ENCODE measurements at regions not wholly inside any gene's neighbourhood (a gene's known extent, or its start where the extent isn't known, plus 50 kb on each side); places are given as distances from the start of the nearest gene placed in this dataset.

DNA sequence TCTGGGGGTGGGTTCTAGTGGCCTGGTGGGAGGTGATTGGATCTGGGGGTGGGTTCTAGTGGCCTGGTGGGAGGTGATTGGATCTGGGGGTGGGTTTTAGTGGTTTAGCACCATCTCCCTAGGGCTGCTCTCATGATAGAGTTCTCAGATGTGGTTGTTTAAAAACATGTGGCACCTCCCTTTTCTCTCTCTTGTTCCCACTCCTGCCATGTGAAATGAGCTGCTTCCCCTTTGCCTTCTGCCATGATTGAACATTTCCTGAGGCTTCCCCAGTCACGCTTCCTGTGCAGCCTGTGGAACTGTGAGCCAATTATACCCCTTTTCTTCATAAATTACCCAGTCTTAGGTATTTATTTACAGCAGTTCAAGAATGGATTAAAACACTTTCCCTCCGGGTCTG is 327.3 kb upstream of the AJAP1 start:
- TF ChIP-seq, protein P1, sequence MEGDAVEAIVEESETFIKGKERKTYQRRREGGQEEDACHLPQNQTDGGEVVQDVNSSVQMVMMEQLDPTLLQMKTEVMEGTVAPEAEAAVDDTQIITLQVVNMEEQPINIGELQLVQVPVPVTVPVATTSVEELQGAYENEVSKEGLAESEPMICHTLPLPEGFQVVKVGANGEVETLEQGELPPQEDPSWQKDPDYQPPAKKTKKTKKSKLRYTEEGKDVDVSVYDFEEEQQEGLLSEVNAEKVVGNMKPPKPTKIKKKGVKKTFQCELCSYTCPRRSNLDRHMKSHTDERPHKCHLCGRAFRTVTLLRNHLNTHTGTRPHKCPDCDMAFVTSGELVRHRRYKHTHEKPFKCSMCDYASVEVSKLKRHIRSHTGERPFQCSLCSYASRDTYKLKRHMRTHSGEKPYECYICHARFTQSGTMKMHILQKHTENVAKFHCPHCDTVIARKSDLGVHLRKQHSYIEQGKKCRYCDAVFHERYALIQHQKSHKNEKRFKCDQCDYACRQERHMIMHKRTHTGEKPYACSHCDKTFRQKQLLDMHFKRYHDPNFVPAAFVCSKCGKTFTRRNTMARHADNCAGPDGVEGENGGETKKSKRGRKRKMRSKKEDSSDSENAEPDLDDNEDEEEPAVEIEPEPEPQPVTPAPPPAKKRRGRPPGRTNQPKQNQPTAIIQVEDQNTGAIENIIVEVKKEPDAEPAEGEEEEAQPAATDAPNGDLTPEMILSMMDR (IDR thresholded peaks at IDR 0.05; ENCODE audit: low read depth, low read length, poor library complexity, severe bottlenecking), result no peak
- no peak for TF ChIP-seq EZH2phosphoT487 (IDR thresholded peaks at IDR 0.05; ENCODE audit: borderline replicate concordance, low read length)
- Histone ChIP-seq H3K9me3 (ENCODE audit: control insufficient read depth, insufficient read depth, low read length) (no peaks in the 10 kb centered on the region), H3K4me2 (ENCODE audit: low read length) (no peak overlapping the region)

DNA sequence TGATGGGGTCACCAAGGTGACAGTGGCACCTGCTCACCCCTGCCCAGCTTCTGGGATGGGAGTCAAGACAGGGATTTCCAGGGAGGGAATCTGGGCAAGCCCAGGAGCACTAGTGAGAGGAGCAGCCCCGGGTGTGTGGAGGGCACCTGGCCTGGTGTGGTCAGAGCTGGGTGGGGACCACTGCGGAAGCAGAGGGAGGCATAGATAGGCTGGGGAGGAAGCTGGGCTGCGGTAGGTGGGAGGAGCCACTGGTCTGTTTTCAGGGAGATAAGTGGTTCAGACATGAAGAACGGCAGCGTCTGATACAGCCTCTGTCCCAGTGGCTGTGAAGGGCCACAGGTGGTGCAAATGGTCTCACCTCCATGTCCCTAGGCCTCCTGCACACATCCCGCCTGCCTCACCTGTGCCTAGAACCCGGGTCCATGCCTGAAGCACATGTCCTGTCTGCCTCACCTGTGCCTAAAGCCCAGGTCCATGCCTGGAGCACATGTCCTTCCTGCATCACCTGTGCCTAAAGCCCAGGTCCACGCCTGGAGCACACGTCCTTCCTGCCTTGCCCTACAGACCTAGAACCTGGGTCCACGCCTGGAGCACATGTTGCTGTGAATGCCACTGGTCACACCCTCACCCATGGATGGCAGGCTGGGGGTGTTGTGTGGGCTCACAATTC is 325.9 kb upstream of the AJAP1 start:
- no peak for TF ChIP-seq EZH2phosphoT487 (IDR thresholded peaks at IDR 0.05; ENCODE audit: borderline replicate concordance, low read length)
- H3K27me3 ChIP-seq (ENCODE audit: control insufficient read depth, low read length), result no peaks in the 10 kb centered on the region
- H3F3A ChIP-seq (ENCODE audit: control insufficient read depth, insufficient read depth), result no peaks in the 10 kb centered on the region
- H3K4me1 ChIP-seq (ENCODE audit: control insufficient read depth, low read length), result no peaks in the 10 kb centered on the region; the same call in 1 of the 2 replicates
- H4K20me1 ChIP-seq (ENCODE audit: control insufficient read depth, insufficient read depth, low read depth, low read length), result no peaks in the 10 kb centered on the region
- H3K27ac ChIP-seq (ENCODE audit: low read depth, low read length), result no peak overlapping the region
- no peak overlapping the region for H3K4me2 ChIP-seq (ENCODE audit: low read length)
- H3K79me2 ChIP-seq (ENCODE audit: control insufficient read depth, low read length), result no peaks in the 10 kb centered on the region
- no peaks in the 10 kb centered on the region for H3K9me2 ChIP-seq (replicated peaks; ENCODE audit: control insufficient read depth, low read length)
- H3K36me3 ChIP-seq (ENCODE audit: control insufficient read depth, low read length), result no peaks in the 10 kb centered on the region
- peaks cover 1% of the 10 kb centered on the region; the same call in 1 of the 2 replicates for H3K9me3 ChIP-seq (ENCODE audit: control insufficient read depth, insufficient read depth, low read length)
- H3K4me3 ChIP-seq (ENCODE audit: low read length), result no peak overlapping the region

More for the DNA sequence above, 327.3 kb upstream of the AJAP1 start:
- no peaks in the 10 kb centered on the region; the same call in 1 of the 2 replicates for H3K4me1 ChIP-seq (ENCODE audit: control insufficient read depth, low read length)
- H3K79me2 ChIP-seq (ENCODE audit: control insufficient read depth, low read length), result no peaks in the 10 kb centered on the region
- H3K27ac ChIP-seq (ENCODE audit: low read depth, low read length), result no peak overlapping the region
- no peak overlapping the region for H3K4me3 ChIP-seq (ENCODE audit: low read length)
- no peaks in the 10 kb centered on the region for H3F3A ChIP-seq (ENCODE audit: control insufficient read depth, insufficient read depth)
- H3K9me2 ChIP-seq (replicated peaks; ENCODE audit: control insufficient read depth, low read length), result no peaks in the 10 kb centered on the region
- H4K20me1 ChIP-seq (ENCODE audit: control insufficient read depth, insufficient read depth, low read depth, low read length), result no peaks in the 10 kb centered on the region
- H3K27me3 ChIP-seq (ENCODE audit: control insufficient read depth, low read length), result no peaks in the 10 kb centered on the region
- H3K36me3 ChIP-seq (ENCODE audit: control insufficient read depth, low read length), result no peaks in the 10 kb centered on the region

DNA sequence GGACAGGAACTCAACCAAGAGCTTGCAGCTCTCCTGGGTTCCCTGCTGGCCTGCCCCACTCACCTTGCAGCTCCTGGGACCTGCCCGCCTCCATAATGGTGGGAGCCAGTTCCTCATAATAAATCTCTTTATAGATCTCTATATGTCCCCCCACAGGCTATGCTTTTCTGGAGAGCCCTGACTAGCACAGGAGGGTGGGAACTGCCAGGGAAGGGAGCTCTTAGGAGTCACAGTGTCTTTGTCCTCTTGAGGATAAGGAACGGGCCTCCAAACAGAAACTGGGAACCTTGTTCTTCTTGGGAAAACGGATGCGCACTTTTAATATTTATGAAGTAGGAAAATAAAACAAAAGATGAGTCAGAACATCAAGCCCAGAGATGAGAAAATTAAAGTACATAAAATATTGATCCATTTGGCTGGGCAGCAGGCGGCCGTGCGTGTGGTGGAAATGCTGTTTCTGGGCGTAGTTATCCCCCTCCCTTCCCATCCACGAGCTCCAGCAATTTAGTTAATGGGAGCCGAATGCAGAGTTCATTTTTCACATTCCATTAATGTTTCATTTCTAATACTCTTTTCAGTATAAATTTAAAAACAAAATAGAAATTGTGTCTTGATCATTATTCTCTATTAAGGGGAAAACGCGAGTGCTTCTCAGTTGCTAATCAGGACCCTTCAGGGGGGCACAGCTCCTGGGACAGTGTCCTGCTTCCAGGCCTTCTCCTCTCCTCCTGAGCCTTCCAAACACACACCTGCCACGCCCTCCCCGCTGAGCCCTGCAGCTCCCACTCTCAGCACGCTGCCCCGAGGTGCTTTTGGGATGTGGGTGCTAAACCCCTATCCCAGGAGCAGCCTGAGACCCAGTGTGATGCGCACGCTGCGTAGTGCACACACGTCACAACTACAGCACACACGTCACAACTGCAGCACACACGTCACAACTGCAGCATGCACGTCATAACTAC is 323.3 kb upstream of the AJAP1 start:
- TF ChIP-seq EZH2phosphoT487 (IDR thresholded peaks at IDR 0.05; ENCODE audit: borderline replicate concordance, low read length), result no peak
- TF ChIP-seq, protein P1 (IDR thresholded peaks at IDR 0.05; ENCODE audit: low read depth, low read length, poor library complexity, severe bottlenecking), result no peak
- no peaks in the 10 kb centered on the region for H3K79me2 ChIP-seq (ENCODE audit: control insufficient read depth, low read length)
- no peak overlapping the region for H3K27ac ChIP-seq (ENCODE audit: low read depth, low read length)
- no peaks in the 10 kb centered on the region for H4K20me1 ChIP-seq (ENCODE audit: control insufficient read depth, insufficient read depth, low read depth, low read length)
- H3K4me1 ChIP-seq (ENCODE audit: control insufficient read depth, low read length), result no peaks in the 10 kb centered on the region; the same call in 1 of the 2 replicates
- peaks cover 6% of the 10 kb centered on the region for H3K9me3 ChIP-seq (ENCODE audit: control insufficient read depth, insufficient read depth, low read length)
- H3K27me3 ChIP-seq (ENCODE audit: control insufficient read depth, low read length), result no peaks in the 10 kb centered on the region
- H3F3A ChIP-seq (ENCODE audit: control insufficient read depth, insufficient read depth), result no peaks in the 10 kb centered on the region
- no peak overlapping the region for H3K4me2 ChIP-seq (ENCODE audit: low read length)
- no peak overlapping the region for H3K4me3 ChIP-seq (ENCODE audit: low read length)
- H3K9me2 ChIP-seq (replicated peaks; ENCODE audit: control insufficient read depth, low read length), result no peaks in the 10 kb centered on the region
- H3K36me3 ChIP-seq (ENCODE audit: control insufficient read depth, low read length), result no peaks in the 10 kb centered on the region

Data from DOHH2 (cell line).